DND-41 (cell line): ENCODE measurements at regions not wholly inside any gene's neighbourhood (a gene's known extent, or its start where the extent isn't known, plus 50 kb on each side); places are given as distances from the start of the nearest gene placed in this dataset.

ENCODE experiments used
- EZH2 ChIP-seq: IDR thresholded peaks from 3 replicates; pipeline ENCODE4 v1.6.1; 2012; ENCODE audit warnings: borderline replicate concordance, low read depth, mild to moderate bottlenecking, moderate library complexity, low read length, inconsistent platforms; ENCODE audit not compliant: severe bottlenecking
- TF ChIP-seq, protein P1 (sequence below): IDR thresholded peaks from 2 replicates; pipeline ENCODE4 v1.5.1; 2012; ENCODE audit warnings: borderline replicate concordance, low read length, moderate library complexity, mild to moderate bottlenecking; ENCODE audit not compliant: poor library complexity, severe bottlenecking; ENCODE audit errors: extremely low read depth

DNA sequence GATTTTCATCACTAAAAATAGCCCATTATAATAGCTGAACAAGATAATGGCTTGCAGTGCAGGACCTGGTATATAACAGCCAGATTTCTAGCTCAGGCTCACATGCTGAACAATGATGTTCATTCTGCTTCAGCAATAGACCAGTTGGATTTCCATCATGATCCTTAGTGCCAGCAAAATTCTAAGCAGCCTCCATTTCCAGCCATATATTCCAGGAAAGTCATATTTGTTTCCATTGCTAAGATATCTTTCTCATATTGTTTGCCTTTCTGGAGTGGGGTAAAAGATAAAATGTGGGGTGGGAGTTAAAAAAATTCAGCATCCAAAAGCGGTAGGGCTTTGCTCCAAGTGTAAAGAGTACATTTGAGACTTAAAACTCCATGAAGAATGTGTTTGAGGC, 2344.1 kb downstream of the PCDH7 start:
- TF ChIP-seq, protein P1, sequence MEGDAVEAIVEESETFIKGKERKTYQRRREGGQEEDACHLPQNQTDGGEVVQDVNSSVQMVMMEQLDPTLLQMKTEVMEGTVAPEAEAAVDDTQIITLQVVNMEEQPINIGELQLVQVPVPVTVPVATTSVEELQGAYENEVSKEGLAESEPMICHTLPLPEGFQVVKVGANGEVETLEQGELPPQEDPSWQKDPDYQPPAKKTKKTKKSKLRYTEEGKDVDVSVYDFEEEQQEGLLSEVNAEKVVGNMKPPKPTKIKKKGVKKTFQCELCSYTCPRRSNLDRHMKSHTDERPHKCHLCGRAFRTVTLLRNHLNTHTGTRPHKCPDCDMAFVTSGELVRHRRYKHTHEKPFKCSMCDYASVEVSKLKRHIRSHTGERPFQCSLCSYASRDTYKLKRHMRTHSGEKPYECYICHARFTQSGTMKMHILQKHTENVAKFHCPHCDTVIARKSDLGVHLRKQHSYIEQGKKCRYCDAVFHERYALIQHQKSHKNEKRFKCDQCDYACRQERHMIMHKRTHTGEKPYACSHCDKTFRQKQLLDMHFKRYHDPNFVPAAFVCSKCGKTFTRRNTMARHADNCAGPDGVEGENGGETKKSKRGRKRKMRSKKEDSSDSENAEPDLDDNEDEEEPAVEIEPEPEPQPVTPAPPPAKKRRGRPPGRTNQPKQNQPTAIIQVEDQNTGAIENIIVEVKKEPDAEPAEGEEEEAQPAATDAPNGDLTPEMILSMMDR = no peak
- no peak for TF ChIP-seq EZH2
